ENCODE measurements at regions not wholly inside any gene's neighbourhood (a gene's known extent, or its start where the extent isn't known, plus 50 kb on each side); places are given as distances from the start of the nearest gene placed in this dataset.

- ATAC-seq = no peak
- no peaks in the 10 kb centered on the region for H3K36me3 Mint-ChIP-seq
- no peak overlapping the region for H3K27ac Mint-ChIP-seq
- H3K4me1 Mint-ChIP-seq = no peaks in the 10 kb centered on the region
- H3K27me3 Mint-ChIP-seq = no peaks in the 10 kb centered on the region
- H3K4me3 Mint-ChIP-seq = no peak overlapping the region
- H3K9me3 Mint-ChIP-seq = peaks cover 2% of the 10 kb centered on the region
Measured at GRCh38 chr11:109343242-109343641, 78.7 kb upstream of the C11orf87 start.

GRCh38 chr11:109347304-109347703, 74.7 kb upstream of the C11orf87 start:
- no peaks in the 10 kb centered on the region for H3K36me3 Mint-ChIP-seq
- H3K4me3 Mint-ChIP-seq = no peak overlapping the region
- ATAC-seq = no peak
- H3K27ac Mint-ChIP-seq = no peak overlapping the region
- H3K4me1 Mint-ChIP-seq = no peaks in the 10 kb centered on the region
- peaks cover 2% of the 10 kb centered on the region for H3K9me3 Mint-ChIP-seq
- H3K27me3 Mint-ChIP-seq = no peaks in the 10 kb centered on the region

GRCh38 chr11:109349276-109350080, 72.5 kb upstream of the C11orf87 start:
- Mint-ChIP-seq H3K36me3 (no peaks in the 10 kb centered on the region), H3K4me1 (no peaks in the 10 kb centered on the region), H3K27ac (no peak overlapping the region), H3K27me3 (no peaks in the 10 kb centered on the region), H3K9me3 (peaks cover 2% of the 10 kb centered on the region), H3K4me3 (no peak overlapping the region)
- ATAC-seq = no peak

DNA sequence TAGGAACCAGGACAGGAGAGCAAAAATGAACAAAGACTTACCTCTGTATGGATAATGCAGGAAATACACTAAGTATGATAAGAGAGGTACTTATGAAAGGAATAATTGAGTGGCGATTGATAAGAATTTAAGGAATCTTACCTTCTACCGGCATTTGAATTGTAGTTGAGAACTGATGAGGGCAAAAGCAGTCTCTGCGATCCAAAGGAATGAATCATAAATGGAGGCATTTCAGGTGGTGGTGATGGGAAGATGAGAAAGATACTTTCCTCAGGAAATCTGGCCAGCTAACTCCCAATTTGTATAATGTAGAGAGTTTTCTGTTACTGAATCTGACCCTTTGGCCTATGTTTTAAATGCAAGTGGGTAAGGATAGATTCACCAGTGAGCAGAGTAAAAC, 71.9 kb upstream of the C11orf87 start:
- Mint-ChIP-seq H3K36me3 (no peaks in the 10 kb centered on the region), H3K9me3 (peaks cover 2% of the 10 kb centered on the region), H3K27me3 (no peaks in the 10 kb centered on the region), H3K4me1 (no peaks in the 10 kb centered on the region), H3K27ac (no peak overlapping the region), H3K4me3 (no peak overlapping the region)
- ATAC-seq = no peak

- Mint-ChIP-seq H3K27me3 (no peaks in the 10 kb centered on the region), H3K9me3 (peaks cover 4% of the 10 kb centered on the region), H3K4me3 (no peak overlapping the region), H3K27ac (no peak overlapping the region), H3K4me1 (no peaks in the 10 kb centered on the region), H3K36me3 (no peaks in the 10 kb centered on the region)
- no peak for ATAC-seq
Measured at GRCh38 chr11:109362059-109362458, 59.9 kb upstream of the C11orf87 start.

- no peak for ATAC-seq
- H3K9me3 Mint-ChIP-seq = peaks cover 4% of the 10 kb centered on the region
- H3K4me1 Mint-ChIP-seq = no peaks in the 10 kb centered on the region
- H3K4me3 Mint-ChIP-seq = no peak overlapping the region
- H3K27ac Mint-ChIP-seq = no peak overlapping the region
- H3K27me3 Mint-ChIP-seq = no peaks in the 10 kb centered on the region
- H3K36me3 Mint-ChIP-seq = no peaks in the 10 kb centered on the region
Measured at GRCh38 chr11:109363682-109364081, 58.3 kb upstream of the C11orf87 start.

- H3K36me3 Mint-ChIP-seq = no peaks in the 10 kb centered on the region
- H3K27me3 Mint-ChIP-seq = no peaks in the 10 kb centered on the region
- H3K9me3 Mint-ChIP-seq = peaks cover 7% of the 10 kb centered on the region
- ATAC-seq = no peak
- H3K4me3 Mint-ChIP-seq = no peak overlapping the region
- H3K4me1 Mint-ChIP-seq = no peaks in the 10 kb centered on the region
- no peak overlapping the region for H3K27ac Mint-ChIP-seq
Measured at GRCh38 chr11:109364851-109365250, 57.1 kb upstream of the C11orf87 start.

- ATAC-seq = no peak
- H3K27ac Mint-ChIP-seq = no peak overlapping the region
- H3K27me3 Mint-ChIP-seq = no peaks in the 10 kb centered on the region
- H3K36me3 Mint-ChIP-seq = no peaks in the 10 kb centered on the region
- no peaks in the 10 kb centered on the region for H3K4me1 Mint-ChIP-seq
- no peak overlapping the region for H3K4me3 Mint-ChIP-seq
- H3K9me3 Mint-ChIP-seq = peaks cover 7% of the 10 kb centered on the region
Measured at GRCh38 chr11:109371444-109372176, 50.4 kb upstream of the C11orf87 start.

Measured in stimulated activated memory B cell treated with anti-CD40 and anti-IgM and Interleukin-4, amounts not matched to agents 10 μg/mL and 1 μg/mL and 100 μg/mL, for 72 hours (primary cell).